PC-3 (cell line): ENCODE measurements at regions not wholly inside any gene's neighbourhood (a gene's known extent, or its start where the extent isn't known, plus 50 kb on each side); places are given as distances from the start of the nearest gene placed in this dataset.

ENCODE experiments used
- CTCF ChIP-seq: fragments of 300-600 bp; sonication (generic); conservative IDR thresholded peaks from 2 replicates; pipeline ENCODE4 v1.5.1; 2017; ENCODE audit warnings: antibody characterized with exemption, low read depth, mild to moderate bottlenecking, low read length
- EZH2 ChIP-seq: fragments of 300-600 bp; sonication (generic); IDR thresholded peaks from one replicate; pipeline ENCODE4 v1.6.1; 2017; ENCODE audit warnings: antibody characterized with exemption, mild to moderate bottlenecking, low read length; ENCODE audit not compliant: unreplicated experiment
- EZH2phosphoT487 ChIP-seq: fragments of 300-600 bp; sonication (generic); IDR thresholded peaks from 2 replicates; pipeline ENCODE4 v1.6.1; 2018; ENCODE audit warnings: mild to moderate bottlenecking, antibody characterized with exemption, low read length, borderline replicate concordance

- TF ChIP-seq CTCF = no peak
- no peak for TF ChIP-seq EZH2
- no peak for TF ChIP-seq EZH2phosphoT487
These were observed 78.1 kb upstream of the CPHXL start for GRCh38 chr16:75804368-75804767.
